Embryonic facial prominence (tissue), 1 donor: ENCODE measurements at regions not wholly inside any gene's neighbourhood (a gene's known extent, or its start where the extent isn't known, plus 50 kb on each side); places are given as distances from the start of the nearest gene placed in this dataset.
"Not testable (repeated sequence)": the region's sequence is repeated elsewhere in the genome, so short reads cannot be mapped to it uniquely, and the experiment has no call there.

Experiments used
- DNase-seq: peaks from one replicate; pipeline ENCODE4 v3.0.0-alpha.2; 2016; ENCODE audit errors: extremely low spot score

GRCh38 chr2:5612666-5613065 is 79.5 kb upstream of the SOX11 start:
- DNase-seq: no peak

GRCh38 chr2:5616019-5616418 is 76.2 kb upstream of the SOX11 start:
- DNase-seq: no peak

GRCh38 chr2:5617358-5617757 is 74.8 kb upstream of the SOX11 start:
- no peak for DNase-seq

- DNase-seq: no peak
Observed at GRCh38 chr2:5617796-5618195, 74.4 kb upstream of the SOX11 start.

- no peak for DNase-seq
Observed at GRCh38 chr2:5618271-5618670, 73.9 kb upstream of the SOX11 start.

- DNase-seq: not testable (repeated sequence)
Observed at GRCh38 chr2:5625556-5626065, 66.6 kb upstream of the SOX11 start.

- DNase-seq: not testable (repeated sequence)
Observed at GRCh38 chr2:5628484-5628883, 63.7 kb upstream of the SOX11 start.

- not testable (repeated sequence) for DNase-seq
Observed at GRCh38 chr2:5629510-5629909, 62.7 kb upstream of the SOX11 start.

- not testable (repeated sequence) for DNase-seq
Observed at GRCh38 chr2:5637051-5637450, 55.1 kb upstream of the SOX11 start.
